HCT116 (cell line): ENCODE measurements at regions not wholly inside any gene's neighbourhood (a gene's known extent, or its start where the extent isn't known, plus 50 kb on each side); places are given as distances from the start of the nearest gene placed in this dataset.

ENCODE experiments used
- ATAC-seq: fragments of 200-7000 bp; cut with Tn5 transposase; 2 replicates; pipeline ENCODE4 v1.9.1; 2020; ENCODE audit warnings: mild to moderate bottlenecking, moderate library complexity
- BruUV-seq: library from RNA; stranded (reverse); fragments of 400-500 nt; replicated peaks from 2 replicates; lab custom pipeline; 2021; lab: Mats Ljungman, UMichigan
- CTCF ChIA-PET: fragments of 300-600 bp; sonication (Branson Sonifier 250); formaldehyde crosslinking; loops from one replicate; lab custom pipeline; 2021; ENCODE audit warnings: antibody characterized with exemption; lab: Charles Lee
- POLR2A ChIA-PET: fragments of 300-600, 350-600 bp; sonication (Branson Sonifier 250); formaldehyde crosslinking; loops from one replicate; lab custom pipeline; 2021; ENCODE audit warnings: antibody characterized with exemption; lab: Charles Lee
- RAD21 ChIA-PET, 2 experiments: fragments of 300-600 bp; sonication (Branson Sonifier 250); formaldehyde crosslinking; loops; one replicate each; lab custom pipeline; 2023; ENCODE audit warnings: low total read pairs in 2 of 2; ENCODE audit not compliant: uncharacterized antibody in 2 of 2, unreplicated experiment in 2 of 2, low non-redundant PET in 1 of 2; lab: Charles Lee
- DNase-seq: peaks from one replicate; pipeline ENCODE4 v3.0.0-alpha.2; 2010; ENCODE audit warnings: low read depth, low spot score
- H2AFZ ChIP-seq: fragments of 200-600 bp; shearing (Covaris generic), sonication (generic); 2 replicates; pipeline ENCODE4 v1.6.1; 2017; ENCODE audit warnings: low read depth, mixed run types, mixed read lengths, antibody characterized with exemption, low read length; ENCODE audit not compliant: poor library complexity, severe bottlenecking
- H3K27ac ChIP-seq: 2 replicates; pipeline ENCODE4 v1.5.1; 2012; ENCODE audit warnings: low read depth, low read length
- H3K27me3 ChIP-seq: fragments of 200-600 bp; sonication (generic); 2 replicates; pipeline ENCODE4 v1.6.1; 2016; ENCODE audit warnings: mixed run types, low read length, mixed read lengths; ENCODE audit not compliant: insufficient read depth
- H3K36me3 ChIP-seq, 2 experiments: fragments of 200-500 bp in 1 of 2; fragments of 200-600 bp in 1 of 2; sonication (Bioruptor generic) in 1 of 2; sonication (generic) in 1 of 2; 2 replicates each; pipeline versions ENCODE4 v1.5.1 to v1.6.1; 2014 to 2016; ENCODE audit warnings: low read length in 2 of 2, inconsistent platforms in 1 of 2, mixed read lengths in 1 of 2, mixed run types in 1 of 2; ENCODE audit not compliant: insufficient read depth in 2 of 2, control insufficient read depth in 1 of 2
- H3K4me1 ChIP-seq, 2 experiments: fragments of 200-600 bp in 1 of 2; sonication (generic) in 1 of 2; 2 replicates each; pipeline versions ENCODE4 v1.5.1 to v1.6.1; 2012 to 2017; ENCODE audit warnings: low read length in 2 of 2, inconsistent platforms in 1 of 2, mild to moderate bottlenecking in 1 of 2, mixed read lengths in 1 of 2, mixed run types in 1 of 2, moderate library complexity in 1 of 2; ENCODE audit not compliant: insufficient read depth in 2 of 2, control insufficient read depth in 1 of 2
- H3K4me2 ChIP-seq: fragments of 200-600 bp; sonication (generic); 2 replicates; pipeline ENCODE4 v1.6.1; 2017; ENCODE audit warnings: mixed run types, low read length, mixed read lengths
- H3K4me3 ChIP-seq, 2 experiments: fragments of 200-600 bp in 1 of 2; sonication (generic) in 1 of 2; replicated peaks in 1 of 2; 2 replicates each; pipeline ENCODE4 v1.5.1; 2011 to 2016; ENCODE audit warnings: low read length in 2 of 2, control low read depth in 1 of 2, low read depth in 1 of 2, mild to moderate bottlenecking in 1 of 2, mixed read lengths in 1 of 2, mixed run types in 1 of 2
- H3K79me2 ChIP-seq: fragments of 200-600 bp; sonication (generic); 2 replicates; pipeline ENCODE4 v1.6.1; 2017; ENCODE audit warnings: mild to moderate bottlenecking, mixed run types, low read length, moderate library complexity, mixed read lengths; ENCODE audit not compliant: insufficient read depth
- H3K9ac ChIP-seq: fragments of 200-600 bp; sonication (generic); 2 replicates; pipeline ENCODE4 v1.6.1; 2016; ENCODE audit warnings: low read length, mixed read lengths
- H3K9me2 ChIP-seq: fragments of 200-600 bp; sonication (generic), shearing (Covaris generic); 2 replicates; pipeline ENCODE4 v1.6.1; 2017; ENCODE audit warnings: mixed run types, mild to moderate bottlenecking, moderate library complexity; ENCODE audit not compliant: insufficient read depth
- H3K9me3 ChIP-seq, 2 experiments: fragments of 200-500 bp in 1 of 2; fragments of 200-600 bp in 1 of 2; sonication (Bioruptor generic) in 1 of 2; sonication (generic) in 1 of 2; 2 replicates each; pipeline ENCODE4 v1.6.1; 2014 to 2017; ENCODE audit warnings: low read length in 2 of 2, mixed read lengths in 2 of 2, inconsistent platforms in 1 of 2, low read depth in 1 of 2, mild to moderate bottlenecking in 1 of 2, mixed run types in 1 of 2, moderate library complexity in 1 of 2; ENCODE audit not compliant: control insufficient read depth in 1 of 2, insufficient read depth in 1 of 2
- H4K20me1 ChIP-seq: fragments of 200-600 bp; sonication (generic), shearing (Covaris generic); 2 replicates; pipeline ENCODE4 v1.6.1; 2017; ENCODE audit warnings: mixed run types, mild to moderate bottlenecking, moderate library complexity; ENCODE audit not compliant: insufficient read depth
- ATF3 ChIP-seq: IDR thresholded peaks from 2 replicates; pipeline ENCODE4 v1.6.1; 2012
- CBX3 ChIP-seq: IDR thresholded peaks from 2 replicates; pipeline ENCODE4 v1.6.1; 2012; ENCODE audit warnings: low read depth
- CEBPB ChIP-seq: IDR thresholded peaks from 2 replicates; pipeline ENCODE4 v1.6.1; 2012; ENCODE audit warnings: low read depth
- CTCF ChIP-seq, 3 experiments: fragments of 200-600 bp in 1 of 3; sonication (generic) in 1 of 3; IDR thresholded peaks in 2 of 3; conservative IDR thresholded peaks in 1 of 3; 2 replicates each; pipeline ENCODE4 v1.5.1; 2012 to 2017; ENCODE audit warnings: low read depth in 2 of 3, low read length in 2 of 3, antibody characterized with exemption in 1 of 3, borderline replicate concordance in 1 of 3, control low read depth in 1 of 3, mild to moderate bottlenecking in 1 of 3, mixed read lengths in 1 of 3, mixed run types in 1 of 3, moderate library complexity in 1 of 3; ENCODE audit not compliant: insufficient read depth in 1 of 3
- EZH2phosphoT487 ChIP-seq: fragments of 200-600 bp; IDR thresholded peaks from 2 replicates; pipeline ENCODE4 v1.6.1; 2018; ENCODE audit warnings: antibody characterized with exemption, borderline replicate concordance
- MAX ChIP-seq: IDR thresholded peaks from 2 replicates; pipeline ENCODE4 v1.6.1; 2012
- POLR2AphosphoS5 ChIP-seq: IDR thresholded peaks from 2 replicates; pipeline ENCODE4 v1.6.1; 2011; ENCODE audit warnings: mild to moderate bottlenecking, low read depth, low read length, moderate library complexity
- RAD21 ChIP-seq: IDR thresholded peaks from 2 replicates; pipeline ENCODE4 v1.6.1; 2012; ENCODE audit warnings: low read depth, mild to moderate bottlenecking
- SP1 ChIP-seq: IDR thresholded peaks from 2 replicates; pipeline ENCODE4 v1.6.1; 2012; ENCODE audit warnings: low read depth
- SRF ChIP-seq: IDR thresholded peaks from 2 replicates; pipeline ENCODE4 v1.6.1; 2012; ENCODE audit warnings: low read depth
- TCF7L2 ChIP-seq: IDR thresholded peaks from 2 replicates; pipeline ENCODE4 v1.7.0; 2011; ENCODE audit warnings: borderline replicate concordance, inconsistent platforms; ENCODE audit not compliant: insufficient read depth, insufficient read length; ENCODE audit errors: extremely low read depth
- YY1 ChIP-seq: IDR thresholded peaks from 2 replicates; pipeline ENCODE4 v1.6.1; 2011; ENCODE audit warnings: low read length, low read depth, moderate library complexity, mild to moderate bottlenecking; ENCODE audit not compliant: insufficient replicate concordance; ENCODE audit errors: extremely low read depth
- ZFX ChIP-seq: fragments of 450-650 bp; IDR thresholded peaks from 2 replicates; pipeline ENCODE4 v1.6.1; 2017
- intact Hi-C: fragments of 100-400 bp; cut with micrococcal nuclease; formaldehyde crosslinking; loops from 2 replicates; pipeline ENCODE4 v1.10.0; 2022
- TF ChIP-seq, protein P1 (sequence below): IDR thresholded peaks from 2 replicates; pipeline ENCODE4 v1.6.1; 2012; ENCODE audit warnings: low read depth

DNA sequence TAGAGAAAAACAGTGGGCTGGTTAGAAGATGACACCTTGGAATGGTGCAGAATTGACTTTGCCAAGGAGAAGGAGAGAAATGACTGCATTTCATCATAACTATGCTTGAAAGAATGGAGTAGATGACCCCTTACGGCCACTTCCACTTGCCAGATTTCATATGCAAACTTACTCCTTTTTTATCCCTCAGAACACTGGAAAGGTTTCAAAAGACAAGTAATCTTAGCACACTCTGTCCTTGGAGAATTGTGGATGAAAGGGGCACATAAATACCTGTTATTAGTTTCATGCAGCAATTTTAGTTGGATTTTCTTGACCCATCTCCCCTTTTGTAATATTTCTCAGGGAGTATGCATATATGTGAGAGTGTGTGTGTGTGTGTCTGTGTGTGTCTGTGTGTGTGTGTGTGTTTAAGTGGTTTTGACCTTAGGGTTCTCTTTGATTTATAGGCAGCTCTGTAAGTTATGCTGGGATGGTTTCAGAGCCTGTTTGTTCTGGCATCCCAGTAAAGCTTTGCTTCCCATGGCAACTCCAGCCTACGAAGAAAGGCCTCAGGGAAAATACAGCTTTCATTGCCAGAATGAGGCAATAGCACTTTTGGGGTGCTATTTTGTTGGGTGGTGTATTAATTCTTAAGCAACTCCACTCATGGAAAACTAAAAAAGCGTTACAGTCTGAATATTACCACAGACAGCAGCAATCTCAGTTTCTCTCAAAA is 122.2 kb upstream of the TP63 start (continued):
- TF ChIP-seq CBX3 (no peak), CTCF (IDR thresholded peaks at IDR 0.05 in 2 of 3, conservative IDR thresholded peaks at IDR 0.05 in 1 of 3; ENCODE audit: borderline replicate concordance in 1 of 3, insufficient read depth in 1 of 3, low read depth in 2 of 3, low read length in 2 of 3) (no peak), ZFX (no peak)
- TF ChIP-seq, protein P1, sequence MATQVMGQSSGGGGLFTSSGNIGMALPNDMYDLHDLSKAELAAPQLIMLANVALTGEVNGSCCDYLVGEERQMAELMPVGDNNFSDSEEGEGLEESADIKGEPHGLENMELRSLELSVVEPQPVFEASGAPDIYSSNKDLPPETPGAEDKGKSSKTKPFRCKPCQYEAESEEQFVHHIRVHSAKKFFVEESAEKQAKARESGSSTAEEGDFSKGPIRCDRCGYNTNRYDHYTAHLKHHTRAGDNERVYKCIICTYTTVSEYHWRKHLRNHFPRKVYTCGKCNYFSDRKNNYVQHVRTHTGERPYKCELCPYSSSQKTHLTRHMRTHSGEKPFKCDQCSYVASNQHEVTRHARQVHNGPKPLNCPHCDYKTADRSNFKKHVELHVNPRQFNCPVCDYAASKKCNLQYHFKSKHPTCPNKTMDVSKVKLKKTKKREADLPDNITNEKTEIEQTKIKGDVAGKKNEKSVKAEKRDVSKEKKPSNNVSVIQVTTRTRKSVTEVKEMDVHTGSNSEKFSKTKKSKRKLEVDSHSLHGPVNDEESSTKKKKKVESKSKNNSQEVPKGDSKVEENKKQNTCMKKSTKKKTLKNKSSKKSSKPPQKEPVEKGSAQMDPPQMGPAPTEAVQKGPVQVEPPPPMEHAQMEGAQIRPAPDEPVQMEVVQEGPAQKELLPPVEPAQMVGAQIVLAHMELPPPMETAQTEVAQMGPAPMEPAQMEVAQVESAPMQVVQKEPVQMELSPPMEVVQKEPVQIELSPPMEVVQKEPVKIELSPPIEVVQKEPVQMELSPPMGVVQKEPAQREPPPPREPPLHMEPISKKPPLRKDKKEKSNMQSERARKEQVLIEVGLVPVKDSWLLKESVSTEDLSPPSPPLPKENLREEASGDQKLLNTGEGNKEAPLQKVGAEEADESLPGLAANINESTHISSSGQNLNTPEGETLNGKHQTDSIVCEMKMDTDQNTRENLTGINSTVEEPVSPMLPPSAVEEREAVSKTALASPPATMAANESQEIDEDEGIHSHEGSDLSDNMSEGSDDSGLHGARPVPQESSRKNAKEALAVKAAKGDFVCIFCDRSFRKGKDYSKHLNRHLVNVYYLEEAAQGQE: no peak

DNA sequence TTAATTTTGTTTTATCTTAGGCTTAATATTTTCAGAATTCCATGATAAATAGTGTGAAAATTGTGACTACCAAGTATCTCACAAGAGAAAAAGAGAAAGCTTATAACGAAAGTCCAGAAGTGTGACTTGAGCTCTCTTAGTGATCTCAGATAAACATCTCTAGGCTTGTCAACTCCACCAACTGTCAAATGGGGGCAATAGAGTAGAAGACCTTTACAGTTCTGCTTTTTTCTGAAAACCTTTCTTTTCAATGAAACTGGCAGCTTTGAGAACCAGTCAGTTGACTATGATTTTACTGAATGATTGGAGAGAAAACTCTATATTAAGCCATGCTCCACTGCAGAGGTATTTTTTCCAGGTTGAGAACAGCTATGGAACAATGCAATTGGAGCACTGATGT is 119.2 kb upstream of the TP63 start:
- no peak for DNase-seq
- intact Hi-C loops: no loop called here
- no peaks in the 10 kb centered on the region for H3K27me3 ChIP-seq
- no peak overlapping the region for H2AFZ ChIP-seq
- POLR2A ChIA-PET: no interaction called here
- no peaks in the 10 kb centered on the region for H3K36me3 ChIP-seq
- H4K20me1 ChIP-seq: no peaks in the 10 kb centered on the region
- RAD21 ChIA-PET: no interaction called here
- no peaks in the 10 kb centered on the region for H3K9me2 ChIP-seq
- no peak overlapping the region for H3K27ac ChIP-seq
- no peak overlapping the region for H3K4me3 ChIP-seq
- H3K4me2 ChIP-seq: no peak overlapping the region
- ATAC-seq: no peak
- H3K9me3 ChIP-seq: no peaks in the 10 kb centered on the region
- H3K4me1 ChIP-seq: peaks cover 5 to 12% of the 10 kb centered on the region in 2 experiments; a peak in 3 of 4 replicates
- CTCF ChIA-PET: interaction anchor here (0.8 kb wide), 1 partner anchor 239 kb away, joined by 3 read pairs; no protein-coding TSS in a partner anchor
- no peak overlapping the region for H3K9ac ChIP-seq
- no TSS peak for BruUV-seq
- H3K79me2 ChIP-seq: no peaks in the 10 kb centered on the region
- TF ChIP-seq SP1: no peak
- no peak for TF ChIP-seq TCF7L2
- no peak for TF ChIP-seq CBX3
- TF ChIP-seq MAX: no peak
- TF ChIP-seq, protein P1: no peak
- TF ChIP-seq ATF3: no peak
- TF ChIP-seq SRF: no peak
- no peak for TF ChIP-seq RAD21
- TF ChIP-seq POLR2AphosphoS5: no peak
- no peak for TF ChIP-seq EZH2phosphoT487
- no peak for TF ChIP-seq CEBPB
- no peak for TF ChIP-seq YY1
- no peak for TF ChIP-seq ZFX
